HG03064 (cell line): ENCODE measurements at regions not wholly inside any gene's neighbourhood (a gene's known extent, or its start where the extent isn't known, plus 50 kb on each side); places are given as distances from the start of the nearest gene placed in this dataset.
"Not testable (repeated sequence)": the region's sequence is repeated elsewhere in the genome, so short reads cannot be mapped to it uniquely, and the experiment has no call there.

Experiments
- ATAC-seq: cut with Tn5 transposase; IDR thresholded peaks from one replicate; pipeline ENCODE4 v1.9.1; 2021; ENCODE audit warnings: low read depth; ENCODE audit not compliant: unreplicated experiment

DNA sequence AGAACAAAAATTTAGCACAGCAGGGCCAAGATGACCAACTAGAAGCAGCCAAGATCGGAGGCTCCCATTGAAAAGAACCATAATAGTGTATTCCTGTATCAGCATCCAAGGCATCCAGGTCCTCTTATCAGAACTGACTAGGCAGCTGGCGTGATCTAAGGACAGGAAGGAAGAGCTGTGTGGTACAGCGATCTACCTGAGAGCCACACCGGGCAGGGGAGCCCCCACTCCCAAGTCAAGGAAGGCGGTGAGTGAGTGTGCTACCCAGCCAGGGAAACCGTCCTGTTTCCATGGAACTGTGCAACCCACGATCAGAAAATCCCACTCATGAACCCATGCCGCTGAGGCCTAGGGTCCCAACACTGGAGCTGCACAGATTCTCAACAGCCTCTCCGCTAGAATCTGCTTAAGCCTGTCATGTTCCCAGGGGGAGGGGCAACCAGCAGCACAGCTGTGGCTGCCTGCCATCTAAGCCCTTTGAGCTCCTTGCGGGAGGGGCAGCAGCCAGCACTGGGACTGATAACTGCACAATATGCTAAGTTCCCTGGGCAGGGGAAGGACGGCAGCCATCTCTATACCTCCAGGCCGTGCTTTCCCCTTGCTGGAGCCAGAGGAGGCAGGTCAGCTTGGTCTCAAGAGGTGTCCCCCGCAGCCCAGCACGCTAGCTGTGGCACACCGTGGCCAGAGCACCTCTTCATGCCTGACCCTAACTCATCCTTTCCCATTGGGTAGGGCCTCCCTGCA is 213.0 kb upstream of the SMIM30 start:
- ATAC-seq = no peak

DNA sequence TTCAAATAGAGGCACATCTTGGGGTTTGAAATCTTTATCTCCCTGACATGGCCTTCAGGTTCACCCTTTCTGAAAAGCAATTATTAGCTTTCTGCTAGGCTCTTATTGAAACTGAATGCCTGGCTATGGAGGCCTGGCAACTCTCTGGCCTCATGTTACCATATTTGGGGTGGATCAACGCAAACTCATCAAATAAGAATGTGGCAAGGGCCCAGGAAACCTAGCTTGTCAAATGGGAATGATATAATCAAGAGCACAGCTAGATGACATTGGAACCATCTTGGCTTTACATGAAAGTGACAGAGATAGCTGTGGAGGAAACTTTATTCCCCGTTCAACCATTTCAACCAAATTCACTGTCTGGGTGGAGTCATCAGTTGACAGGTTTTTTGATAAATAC is 202.8 kb upstream of the SMIM30 start:
- no peak for ATAC-seq

DNA sequence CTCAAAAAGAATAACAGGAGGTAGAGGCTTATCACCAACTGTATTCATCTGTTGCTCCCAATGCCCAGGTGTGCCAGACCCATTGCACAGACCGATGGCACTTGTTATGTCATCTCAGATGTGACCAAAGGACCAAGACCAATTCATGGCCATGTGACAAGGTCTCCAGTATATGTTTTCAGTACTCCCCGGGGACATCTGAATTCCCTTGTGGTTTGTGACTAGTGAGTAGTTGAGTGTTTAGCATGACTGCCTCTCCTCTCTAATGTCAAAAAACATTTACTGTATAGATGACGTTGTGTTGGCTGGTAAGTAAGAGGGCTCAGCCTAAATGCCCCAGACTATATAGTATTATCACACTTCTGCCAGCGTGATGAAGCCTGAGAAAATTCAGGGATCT is 202.1 kb upstream of the SMIM30 start:
- ATAC-seq = no peak

DNA sequence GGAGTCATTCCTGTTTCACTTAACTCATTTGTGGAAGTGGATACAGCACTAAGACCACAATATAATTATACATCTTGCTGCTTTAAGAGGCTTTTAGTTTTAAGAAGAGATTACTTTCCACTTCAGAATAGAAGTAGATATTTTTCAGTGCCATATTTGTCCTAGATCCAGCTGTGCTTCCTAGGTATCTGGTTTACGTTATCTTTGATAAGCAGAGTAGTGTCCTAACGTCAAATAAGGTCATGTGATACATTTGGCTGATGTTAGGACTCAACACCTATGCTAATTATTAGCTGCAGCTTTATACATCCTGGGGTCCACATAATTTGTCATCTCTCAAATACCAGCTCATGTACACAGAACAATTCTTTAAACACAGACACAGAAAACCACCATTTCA is 196.2 kb upstream of the SMIM30 start:
- ATAC-seq = no peak

DNA sequence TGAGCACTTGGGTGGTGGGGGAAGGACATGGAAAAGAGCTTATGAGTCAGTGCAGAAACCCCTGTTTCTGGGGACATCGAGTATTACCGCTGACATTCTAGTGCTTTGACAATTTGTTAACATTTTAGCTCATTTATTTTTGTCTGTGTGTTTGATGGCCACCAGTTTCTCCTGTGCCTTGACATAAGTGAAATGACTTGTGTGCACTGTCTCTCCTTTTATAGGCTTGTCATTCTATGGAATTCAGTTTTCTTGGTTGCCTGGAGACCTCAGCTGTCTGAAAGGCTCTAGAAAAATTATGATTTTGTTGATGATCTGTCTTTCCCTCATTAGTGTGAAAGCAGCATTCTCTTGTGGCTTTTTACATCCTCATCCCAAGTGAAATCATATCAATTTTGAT is 190.0 kb upstream of the SMIM30 start:
- ATAC-seq = no peak

DNA sequence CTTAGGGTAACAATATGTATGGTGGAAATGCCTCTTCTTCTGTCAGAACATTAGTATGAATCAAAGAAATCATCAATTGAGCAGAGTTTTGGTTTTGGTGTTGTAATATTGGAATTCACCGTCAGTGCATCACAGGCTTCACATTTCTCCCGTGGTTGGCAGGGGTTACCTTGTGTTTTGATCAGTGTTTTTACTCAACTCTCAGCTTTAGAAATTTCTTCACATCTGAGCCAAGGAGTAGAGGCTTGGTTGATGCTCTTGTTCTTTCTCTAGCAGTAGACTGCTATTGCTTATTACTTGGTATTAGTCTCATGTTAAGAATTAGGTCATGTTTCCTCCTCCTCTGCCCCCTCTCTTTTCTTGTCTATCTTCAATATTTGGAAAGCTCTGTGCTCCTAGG is 188.8 kb upstream of the SMIM30 start:
- ATAC-seq = no peak

DNA sequence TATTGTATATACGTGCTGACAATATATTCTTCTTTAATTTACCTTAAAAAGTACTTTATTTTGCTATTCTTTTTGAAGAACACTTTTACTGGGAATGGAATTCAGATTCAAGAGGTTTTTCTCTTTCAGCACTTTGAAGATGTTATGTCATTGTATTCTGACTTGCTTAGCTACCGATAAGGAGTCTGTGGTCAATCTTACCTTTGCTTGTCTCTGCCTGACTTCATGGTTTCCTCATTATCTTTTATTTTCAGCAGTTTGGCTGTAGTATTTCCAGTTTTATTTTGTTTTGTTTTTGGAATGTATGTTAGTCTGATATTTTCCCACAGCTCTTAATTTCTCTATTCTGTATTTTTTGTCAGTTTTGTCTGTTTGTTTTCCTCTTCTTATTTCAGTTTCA is 187.9 kb upstream of the SMIM30 start:
- no peak for ATAC-seq

DNA sequence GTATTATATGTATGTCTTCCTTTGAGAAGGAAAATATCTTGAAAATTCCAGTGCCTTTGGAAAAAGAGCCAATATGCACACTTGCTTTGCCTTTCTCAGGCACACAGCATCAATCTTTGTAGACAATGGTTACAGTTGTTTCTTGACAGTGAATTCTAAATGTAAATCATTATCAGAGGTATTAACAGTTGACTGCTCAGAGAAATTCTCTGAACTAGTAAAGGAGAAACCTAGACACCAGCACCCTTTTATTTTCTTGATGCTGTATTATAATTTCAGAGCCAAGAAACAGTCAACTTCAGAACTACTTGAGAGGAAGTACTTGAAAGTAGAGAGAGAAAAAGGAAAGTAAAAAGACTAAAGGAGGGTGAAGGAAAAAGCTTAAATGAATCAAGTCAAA is 185.8 kb upstream of the SMIM30 start:
- no peak for ATAC-seq

DNA sequence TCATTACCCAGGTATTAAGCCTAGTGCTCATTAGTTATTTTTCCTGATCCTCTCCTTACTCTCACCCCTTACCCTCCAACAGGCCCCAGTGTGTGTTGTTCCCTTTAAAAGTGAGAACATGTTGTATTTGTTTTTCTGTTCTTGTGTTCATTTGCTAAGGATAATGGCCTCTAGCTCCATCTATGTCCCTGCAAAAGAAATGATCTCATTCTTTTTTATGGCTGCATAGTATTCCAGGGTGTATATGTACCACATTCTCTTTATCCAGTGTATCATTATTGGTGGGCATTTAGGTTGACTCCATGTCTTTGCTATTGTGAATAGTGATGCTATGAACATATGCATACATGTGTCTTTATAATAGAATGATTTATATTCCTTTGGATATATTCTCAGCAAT is 185.0 kb upstream of the SMIM30 start:
- ATAC-seq = not testable (repeated sequence)

DNA sequence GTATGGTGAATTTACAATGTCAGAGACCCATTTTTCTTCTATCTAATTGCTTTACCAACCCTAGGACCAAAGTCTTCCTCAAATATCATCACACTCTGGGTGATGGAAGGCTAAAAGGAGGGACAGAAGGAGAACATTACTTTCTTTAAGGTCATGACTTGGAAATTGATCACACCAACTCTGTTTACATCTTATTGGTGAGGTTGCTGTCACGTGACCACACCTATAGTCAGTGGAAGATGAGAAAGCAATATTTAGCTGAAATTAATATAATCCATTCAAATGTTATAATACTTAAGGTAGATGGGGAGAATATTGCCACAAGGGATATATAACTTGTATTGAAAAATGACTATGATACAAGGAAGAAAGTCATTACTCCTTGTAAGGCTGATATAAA is 183.6 kb upstream of the SMIM30 start:
- no peak for ATAC-seq

DNA sequence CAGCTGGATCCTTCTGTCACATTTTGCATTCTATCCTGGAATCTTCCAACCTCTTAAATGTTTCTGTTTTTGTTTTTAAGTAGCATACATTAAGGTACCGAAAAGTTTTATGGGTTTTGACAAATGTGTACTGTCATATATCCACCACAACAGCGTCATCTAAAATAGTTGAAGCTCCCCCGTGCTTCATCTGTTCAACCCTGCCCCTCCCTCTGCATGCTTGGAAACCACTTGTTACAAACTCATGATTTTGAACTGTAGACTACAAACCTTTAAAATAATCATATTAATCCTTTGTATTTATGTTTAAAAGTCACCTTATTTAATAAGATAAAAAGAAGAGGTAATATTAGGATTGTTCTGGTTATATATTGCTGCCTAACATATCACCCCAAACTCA is 182.8 kb upstream of the SMIM30 start:
- ATAC-seq = no peak

DNA sequence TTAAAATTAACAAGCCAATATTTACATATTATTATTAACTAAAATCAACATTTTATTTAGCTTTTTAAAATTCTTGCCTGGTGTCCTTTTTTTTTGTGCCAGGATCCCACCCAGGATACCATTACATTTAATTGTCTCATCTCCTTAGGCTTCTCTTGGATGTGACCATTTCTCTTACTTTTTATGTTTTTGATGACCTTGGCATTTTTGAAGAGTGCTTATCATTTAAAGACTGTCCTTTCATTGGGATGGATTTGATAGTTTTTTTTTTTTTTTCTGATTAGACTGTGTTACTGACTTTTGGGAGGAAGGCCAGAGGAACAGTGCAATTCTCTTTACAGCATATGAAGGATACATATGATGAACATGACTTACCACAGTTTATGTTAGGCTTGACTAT is 181.4 kb upstream of the SMIM30 start:
- ATAC-seq = no peak

DNA sequence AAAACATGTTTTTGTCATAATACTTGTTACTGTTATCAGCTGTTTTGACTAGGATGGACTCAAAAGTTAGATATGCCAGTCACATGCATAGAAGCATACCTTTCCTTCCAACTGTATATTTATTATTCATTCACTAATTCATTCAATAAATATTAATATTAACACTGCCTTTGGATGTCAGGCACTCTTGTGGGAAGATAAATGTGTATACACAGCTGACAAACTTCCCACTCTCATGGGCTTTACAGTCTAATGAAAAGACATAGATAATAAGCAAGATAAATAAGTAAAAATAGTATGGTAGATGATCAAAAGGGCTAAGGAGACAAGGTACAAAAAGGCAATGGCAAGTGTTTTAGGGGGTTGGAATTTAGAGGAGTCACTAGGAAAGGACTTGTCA is 180.1 kb upstream of the SMIM30 start:
- ATAC-seq = no peak

DNA sequence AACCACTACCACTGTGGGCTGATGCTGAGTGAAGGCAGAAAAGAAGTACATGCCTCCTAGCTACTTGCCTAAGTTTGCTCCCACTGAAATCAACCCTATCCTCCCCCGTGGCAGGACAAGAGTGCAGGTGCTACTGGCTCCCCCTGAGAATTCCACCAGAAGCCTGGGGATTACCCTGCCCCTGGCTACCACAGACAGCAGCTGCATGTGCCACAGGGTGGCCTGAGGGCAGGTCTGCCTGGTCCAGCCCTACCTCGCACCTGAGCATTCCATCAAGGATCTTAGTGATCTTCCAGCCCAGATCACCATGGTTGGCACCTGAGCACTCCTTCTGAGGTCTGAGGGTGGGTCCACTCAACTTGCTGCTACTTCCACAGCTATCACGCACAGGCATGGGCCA is 176.4 kb upstream of the SMIM30 start:
- no peak for ATAC-seq

DNA sequence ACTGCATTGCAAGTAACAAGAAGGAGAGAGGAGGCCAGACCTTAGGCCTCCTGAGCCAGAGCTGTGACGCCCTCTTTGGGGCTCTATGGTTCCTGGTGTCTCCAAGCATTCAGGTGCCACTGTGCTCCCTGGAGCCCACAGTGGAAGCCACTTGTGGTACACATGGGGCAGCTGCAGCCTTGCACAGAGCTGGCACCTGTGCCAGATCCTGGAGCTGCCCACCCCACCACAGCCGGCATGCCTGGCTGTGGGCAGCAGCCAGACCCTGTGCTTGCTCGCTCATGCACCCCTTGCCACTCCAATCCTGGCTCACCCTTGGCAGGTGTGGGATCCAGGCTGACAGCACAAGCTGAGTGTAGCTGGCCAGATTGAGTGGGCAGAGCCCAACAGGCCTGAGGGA is 173.8 kb upstream of the SMIM30 start:
- ATAC-seq = no peak

DNA sequence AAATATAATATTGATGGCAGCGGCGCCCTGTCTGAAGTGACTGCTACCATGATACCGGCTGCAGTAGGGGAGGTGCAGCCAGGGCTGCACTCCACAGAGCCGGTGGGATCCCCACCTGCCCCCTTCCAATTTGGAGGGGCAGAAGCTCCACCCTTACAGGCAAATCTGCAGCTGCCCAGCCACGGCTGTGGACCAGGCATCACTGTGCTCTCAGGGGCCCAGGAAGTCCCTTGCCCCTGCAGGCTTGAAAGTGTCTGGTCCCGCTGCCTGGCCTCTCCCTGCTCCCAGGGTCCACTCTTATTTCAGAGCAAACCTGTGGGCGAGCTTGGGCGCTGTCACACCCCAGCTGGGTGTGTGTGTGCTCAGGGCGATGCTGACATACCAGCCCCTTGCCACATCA is 172.7 kb upstream of the SMIM30 start:
- ATAC-seq = no peak

DNA sequence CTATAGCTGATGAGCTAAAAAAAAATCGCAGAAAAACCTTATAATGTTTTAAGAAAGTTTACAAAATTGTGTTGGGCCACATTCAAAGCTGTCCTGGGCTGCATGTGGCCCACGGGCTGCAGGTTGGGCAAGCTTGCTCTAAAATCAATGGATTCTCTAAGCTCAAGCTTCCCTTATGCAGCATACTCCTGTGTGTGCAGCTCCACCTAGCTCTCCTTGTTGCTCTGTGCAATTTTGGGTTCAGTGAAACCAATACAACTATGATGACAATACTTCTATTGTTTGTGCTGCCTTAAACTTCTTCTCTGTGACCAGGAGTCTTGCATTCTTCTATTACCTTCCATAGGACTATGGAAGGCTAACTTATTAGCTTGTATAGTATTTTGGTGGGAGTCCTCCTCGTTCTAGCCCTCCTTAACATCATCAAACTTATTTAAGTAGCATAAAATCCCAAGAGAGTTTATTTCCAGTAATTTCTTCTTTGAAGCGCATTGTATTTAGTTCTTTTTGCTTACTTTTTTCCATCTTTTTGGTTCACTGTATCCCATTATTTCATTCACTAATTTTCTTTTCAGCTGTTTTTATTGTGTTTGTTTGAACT is 170.9 kb upstream of the SMIM30 start:
- ATAC-seq = no peak

DNA sequence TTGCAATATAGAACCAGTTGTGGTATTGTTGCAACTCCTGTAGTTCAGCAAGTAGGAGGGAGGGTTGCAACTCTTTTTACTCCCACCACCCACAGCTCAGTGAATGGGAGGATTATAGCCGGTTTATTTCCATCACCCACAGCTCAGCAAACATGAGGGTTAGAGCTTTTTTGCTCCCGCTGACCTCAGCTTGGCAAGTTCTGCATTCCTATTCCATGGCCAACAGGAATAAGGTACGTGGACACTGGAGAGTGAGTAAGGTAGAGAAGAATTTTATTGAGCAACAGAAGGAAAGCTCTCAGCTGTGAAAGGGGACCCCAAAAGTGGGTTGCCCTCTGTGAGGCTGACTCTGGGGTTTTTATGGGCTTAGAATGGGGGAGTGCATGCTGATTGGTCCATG is 167.1 kb upstream of the SMIM30 start:
- no peak for ATAC-seq

DNA sequence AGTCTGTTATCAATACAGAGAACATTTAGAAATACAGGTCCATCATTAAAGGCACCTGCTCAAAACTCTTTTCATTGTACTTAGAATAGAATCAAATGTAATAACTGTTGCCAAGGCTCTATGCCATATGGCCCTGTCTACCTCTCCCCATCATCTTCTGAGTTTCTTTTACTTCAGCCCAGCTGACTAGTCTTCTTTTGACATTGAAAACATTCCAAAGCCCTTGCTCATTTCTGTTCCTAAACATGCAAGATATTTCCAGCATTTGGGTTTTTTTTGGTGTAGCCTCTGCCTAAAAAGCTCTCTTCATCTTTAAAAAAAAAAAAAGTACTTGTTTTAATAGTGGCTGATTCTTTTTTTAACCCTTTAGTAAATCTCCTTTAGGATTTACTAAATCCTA is 165.5 kb upstream of the SMIM30 start:
- no peak for ATAC-seq

DNA sequence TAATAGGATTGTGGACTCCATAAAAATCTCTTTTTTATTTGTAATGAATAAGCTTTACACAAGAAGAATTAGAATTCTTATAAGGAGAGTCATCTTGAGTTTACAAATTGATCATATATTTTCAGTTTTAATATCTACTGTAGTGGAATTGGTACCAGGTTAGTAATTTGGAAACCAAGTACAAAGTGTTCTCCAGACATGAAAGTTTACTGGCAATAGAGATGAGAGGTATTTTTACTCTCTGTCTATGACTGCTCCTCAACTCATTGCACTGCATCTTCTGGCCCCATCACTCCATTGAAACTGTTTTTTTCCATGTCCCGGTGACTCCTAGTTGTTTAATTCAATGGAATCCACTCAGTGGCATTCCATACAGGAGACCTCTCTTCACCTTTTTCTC is 164.5 kb upstream of the SMIM30 start:
- ATAC-seq = no peak

DNA sequence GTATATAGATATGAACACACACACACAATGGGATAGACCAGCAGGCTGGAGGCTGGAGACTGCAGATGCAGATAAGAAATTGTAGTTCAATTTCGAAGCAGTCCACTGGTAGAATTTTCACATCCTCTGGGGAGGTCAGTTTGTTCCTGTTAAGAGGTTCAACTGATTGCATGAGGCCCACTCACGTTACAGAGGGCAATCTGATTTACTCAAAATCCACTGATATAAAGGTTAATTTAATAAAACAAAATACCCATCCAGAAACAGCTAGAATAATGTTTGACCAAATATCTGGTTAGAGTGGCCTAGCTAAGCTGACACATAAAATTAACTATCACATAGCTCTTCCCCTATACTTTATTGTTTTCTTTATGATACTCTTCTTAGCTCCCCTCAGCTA is 162.9 kb upstream of the SMIM30 start:
- ATAC-seq = no peak

DNA sequence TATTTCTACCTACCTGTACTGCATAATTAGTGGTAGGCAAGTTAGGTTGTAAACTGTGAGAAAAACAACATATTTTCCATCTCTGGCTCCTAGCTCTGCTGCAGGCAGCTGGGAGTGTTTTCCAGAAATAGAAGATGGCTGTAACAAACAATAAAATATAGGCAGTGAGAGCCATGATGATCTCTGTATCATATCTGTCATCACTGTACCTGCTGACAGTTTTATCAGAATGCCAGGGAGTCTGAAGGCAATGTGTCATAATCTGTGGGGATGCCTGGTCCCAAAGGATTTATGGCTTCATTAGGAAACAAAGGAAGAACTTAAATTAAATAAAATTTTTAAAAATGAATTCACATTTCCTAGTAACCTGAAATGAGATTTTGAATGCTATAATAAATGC is 160.9 kb upstream of the SMIM30 start:
- no peak for ATAC-seq

DNA sequence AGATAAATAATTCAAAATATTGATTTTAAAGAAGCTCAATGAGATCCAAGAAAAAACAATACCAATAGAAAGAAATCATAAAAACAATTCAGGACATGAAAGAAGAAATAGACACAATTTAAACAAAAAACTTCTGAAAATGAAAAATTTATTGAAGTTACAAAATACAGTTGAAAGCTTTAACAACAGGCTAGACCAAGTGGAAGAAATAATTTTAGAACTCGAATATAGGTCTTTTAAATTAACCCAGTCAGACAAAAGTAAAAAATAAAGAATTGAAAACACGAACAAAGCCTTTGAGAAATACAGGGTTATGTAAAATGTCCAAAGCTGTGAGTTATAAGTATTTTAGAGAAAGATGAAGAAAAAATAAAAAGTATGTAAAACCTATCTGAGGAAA is 152.4 kb upstream of the SMIM30 start:
- ATAC-seq = no peak
